Ishikawa (cell line): ENCODE measurements at regions not wholly inside any gene's neighbourhood (a gene's known extent, or its start where the extent isn't known, plus 50 kb on each side); places are given as distances from the start of the nearest gene placed in this dataset.

Experiments used
- CEBPB ChIP-seq: IDR thresholded peaks from 2 replicates; pipeline ENCODE4 v1.6.1; 2012
- CREB1 ChIP-seq: IDR thresholded peaks from 2 replicates; pipeline ENCODE4 v1.6.1; 2012; ENCODE audit warnings: low read depth
- RAD21 ChIP-seq: IDR thresholded peaks from 2 replicates; pipeline ENCODE4 v1.6.1; 2012; ENCODE audit warnings: low read depth
- REST ChIP-seq: IDR thresholded peaks from 2 replicates; pipeline ENCODE4 v1.6.1; 2012; ENCODE audit warnings: low read depth, mild to moderate bottlenecking
- TAF1 ChIP-seq: IDR thresholded peaks from 2 replicates; pipeline ENCODE4 v1.6.1; 2012; ENCODE audit warnings: low read depth, mild to moderate bottlenecking

GRCh38 chr2:118257696-118258095 lies 169.4 kb downstream of the INSIG2 start:
- TF ChIP-seq CREB1, result no peak
- no peak for TF ChIP-seq CEBPB
- no peak for TF ChIP-seq TAF1
- TF ChIP-seq RAD21, result no peak
- TF ChIP-seq REST, result no peak
